Activated T-cell treated with anti-CD3 and anti-CD28 coated beads, Interleukin-2, amount 50 U/mL, for 72 hours (primary cell): ENCODE measurements at regions not wholly inside any gene's neighbourhood (a gene's known extent, or its start where the extent isn't known, plus 50 kb on each side); places are given as distances from the start of the nearest gene placed in this dataset.

Experiments used
- ATAC-seq, 2 donors: fragments of 150-1000 bp; cut with Tn5 transposase; replicated peaks in 1 of 2; 2 replicates each; pipeline ENCODE4 v1.10.0; 2021; ENCODE audit warnings: moderate library complexity in 2 of 2, mild to moderate bottlenecking in 1 of 2
- DNase-seq, 2 donors: peaks; one replicate each; pipeline ENCODE4 v3.0.0; 2021 to 2022; ENCODE audit warnings: mixed read lengths in 1 of 2
- H3K27ac Mint-ChIP-seq: one replicate; pipeline ENCODE4 v1.8.0; 2022; ENCODE audit warnings: mild to moderate bottlenecking, moderate library complexity, mixed read lengths
- H3K27me3 Mint-ChIP-seq: one replicate; pipeline ENCODE4 v1.8.0; 2022; ENCODE audit warnings: low read depth, mixed read lengths
- H3K36me3 Mint-ChIP-seq, 2 donors: one replicate each; pipeline ENCODE4 v1.8.0; 2022; ENCODE audit warnings: mixed read lengths in 2 of 2, mild to moderate bottlenecking in 1 of 2; ENCODE audit not compliant: insufficient read depth in 2 of 2
- H3K4me1 Mint-ChIP-seq: one replicate; pipeline ENCODE4 v1.8.0; 2022; ENCODE audit warnings: low read depth, mixed read lengths
- H3K4me3 Mint-ChIP-seq, 2 donors: one replicate each; pipeline ENCODE4 v1.8.0; 2022; ENCODE audit warnings: mild to moderate bottlenecking in 2 of 2, mixed read lengths in 2 of 2, moderate library complexity in 2 of 2
- H3K9me3 Mint-ChIP-seq, 2 donors: one replicate each; pipeline ENCODE4 v1.8.0; 2022; ENCODE audit warnings: mixed read lengths in 2 of 2

GRCh38 chr17:53696286-53696685, 126.4 kb upstream of the KIF2B start:
- Mint-ChIP-seq H3K27me3 (no peaks in the 10 kb centered on the region), H3K27ac (no peak overlapping the region), H3K36me3 (no peaks in the 10 kb centered on the region), H3K4me1 (no peaks in the 10 kb centered on the region), H3K4me3 (no peak overlapping the region), H3K9me3 (peaks cover 4 to 19% of the 10 kb centered on the region in 2 donors)
- DNase-seq (no peak), ATAC-seq (no peak)

GRCh38 chr17:53687324-53687723, 135.4 kb upstream of the KIF2B start:
- ATAC-seq (no peak), DNase-seq (no peak)
- Mint-ChIP-seq H3K4me1 (no peaks in the 10 kb centered on the region), H3K9me3 (peaks cover 13 to 17% of the 10 kb centered on the region in 2 donors), H3K4me3 (no peak overlapping the region), H3K36me3 (no peaks in the 10 kb centered on the region), H3K27ac (no peak overlapping the region), H3K27me3 (no peaks in the 10 kb centered on the region)

- no peak for DNase-seq
- ATAC-seq = no peak
- Mint-ChIP-seq H3K4me3 (no peak overlapping the region), H3K36me3 (peaks cover 0 to 2% of the 10 kb centered on the region in 2 donors), H3K27me3 (no peaks in the 10 kb centered on the region), H3K4me1 (no peaks in the 10 kb centered on the region), H3K27ac (no peak overlapping the region), H3K9me3 (peaks cover 10 to 16% of the 10 kb centered on the region in 2 donors)
Measured at GRCh38 chr17:53680745-53681144, 142.0 kb upstream of the KIF2B start.

GRCh38 chr17:53668854-53669253, 153.9 kb upstream of the KIF2B start:
- Mint-ChIP-seq H3K4me3 (no peak overlapping the region), H3K4me1 (no peaks in the 10 kb centered on the region), H3K27ac (no peak overlapping the region), H3K27me3 (no peaks in the 10 kb centered on the region), H3K9me3 (peaks cover 13 to 16% of the 10 kb centered on the region in 2 donors), H3K36me3 (peaks cover 0 to 4% of the 10 kb centered on the region in 2 donors)
- no peak for DNase-seq
- ATAC-seq = no peak

GRCh38 chr17:53662608-53663007, 160.1 kb upstream of the KIF2B start:
- DNase-seq = no peak
- H3K27ac Mint-ChIP-seq = no peak overlapping the region
- H3K4me3 Mint-ChIP-seq = no peak overlapping the region
- no peaks in the 10 kb centered on the region for H3K4me1 Mint-ChIP-seq
- H3K27me3 Mint-ChIP-seq = no peaks in the 10 kb centered on the region
- peaks cover 4 to 5% of the 10 kb centered on the region in 2 donors for H3K9me3 Mint-ChIP-seq
- ATAC-seq = no peak
- peaks cover 0 to 4% of the 10 kb centered on the region in 2 donors for H3K36me3 Mint-ChIP-seq

GRCh38 chr17:53659181-53659580, 163.5 kb upstream of the KIF2B start:
- Mint-ChIP-seq H3K4me3 (no peak overlapping the region), H3K36me3 (no peaks in the 10 kb centered on the region), H3K9me3 (no peaks in the 10 kb centered on the region), H3K4me1 (no peaks in the 10 kb centered on the region), H3K27me3 (no peaks in the 10 kb centered on the region), H3K27ac (no peak overlapping the region)
- ATAC-seq (no peak), DNase-seq (no peak)

GRCh38 chr17:53655591-53655990, 167.1 kb upstream of the KIF2B start:
- H3K9me3 Mint-ChIP-seq = no peaks in the 10 kb centered on the region
- no peaks in the 10 kb centered on the region for H3K36me3 Mint-ChIP-seq
- ATAC-seq (no peak), DNase-seq (no peak)
- H3K27ac Mint-ChIP-seq = no peak overlapping the region
- no peaks in the 10 kb centered on the region for H3K4me1 Mint-ChIP-seq
- H3K27me3 Mint-ChIP-seq = no peaks in the 10 kb centered on the region
- H3K4me3 Mint-ChIP-seq = no peak overlapping the region

- DNase-seq (no peak), ATAC-seq (no peak)
- H3K27ac Mint-ChIP-seq = no peak overlapping the region
- peaks cover 0 to 2% of the 10 kb centered on the region in 2 donors for H3K36me3 Mint-ChIP-seq
- peaks cover 2 to 6% of the 10 kb centered on the region in 2 donors for H3K9me3 Mint-ChIP-seq
- H3K27me3 Mint-ChIP-seq = no peaks in the 10 kb centered on the region
- no peak overlapping the region for H3K4me3 Mint-ChIP-seq
- H3K4me1 Mint-ChIP-seq = no peaks in the 10 kb centered on the region
Measured at GRCh38 chr17:53649201-53649600, 173.5 kb upstream of the KIF2B start.

GRCh38 chr17:53646835-53647234, 175.9 kb upstream of the KIF2B start:
- ATAC-seq (no peak), DNase-seq (no peak)
- Mint-ChIP-seq H3K9me3 (peaks cover 4 to 7% of the 10 kb centered on the region in 2 donors), H3K27me3 (no peaks in the 10 kb centered on the region), H3K36me3 (peaks cover 0 to 5% of the 10 kb centered on the region in 2 donors), H3K27ac (no peak overlapping the region), H3K4me3 (no peak overlapping the region), H3K4me1 (no peaks in the 10 kb centered on the region)

GRCh38 chr17:53640808-53641207, 181.9 kb upstream of the KIF2B start:
- no peaks in the 10 kb centered on the region for H3K27me3 Mint-ChIP-seq
- no peak overlapping the region for H3K27ac Mint-ChIP-seq
- peaks cover 0 to 6% of the 10 kb centered on the region in 2 donors for H3K36me3 Mint-ChIP-seq
- ATAC-seq (no peak), DNase-seq (no peak)
- H3K9me3 Mint-ChIP-seq = peaks cover 6 to 9% of the 10 kb centered on the region in 2 donors
- H3K4me3 Mint-ChIP-seq = no peak overlapping the region
- H3K4me1 Mint-ChIP-seq = no peaks in the 10 kb centered on the region

DNA sequence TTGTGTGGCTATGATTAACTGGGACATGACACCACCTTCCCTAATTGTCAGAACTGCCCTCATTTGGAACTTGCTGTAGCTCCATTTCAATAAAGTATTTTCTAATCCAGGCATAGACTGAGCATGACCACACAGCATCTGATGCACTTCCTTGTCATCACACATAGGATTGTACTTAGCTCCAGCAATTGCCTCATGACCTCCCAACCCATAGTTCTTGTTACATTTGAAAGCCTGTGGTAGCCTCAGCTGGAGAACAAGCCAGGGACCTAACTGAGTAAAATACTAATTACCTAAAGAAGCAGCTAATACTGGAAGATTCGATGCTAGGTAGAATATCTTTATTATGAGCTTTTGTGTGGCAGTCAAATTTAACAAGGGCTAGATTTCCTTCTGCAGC, 187.3 kb upstream of the KIF2B start:
- no peak for ATAC-seq
- Mint-ChIP-seq H3K36me3 (no peaks in the 10 kb centered on the region), H3K4me1 (no peaks in the 10 kb centered on the region), H3K27me3 (no peaks in the 10 kb centered on the region), H3K9me3 (peaks cover 6 to 7% of the 10 kb centered on the region in 2 donors), H3K27ac (no peak overlapping the region), H3K4me3 (no peak overlapping the region)
- no peak for DNase-seq

- DNase-seq (no peak), ATAC-seq (no peak)
- Mint-ChIP-seq H3K9me3 (peaks cover 6 to 7% of the 10 kb centered on the region in 2 donors), H3K4me1 (no peaks in the 10 kb centered on the region), H3K4me3 (no peak overlapping the region), H3K36me3 (no peaks in the 10 kb centered on the region), H3K27me3 (no peaks in the 10 kb centered on the region), H3K27ac (no peak overlapping the region)
Measured at GRCh38 chr17:53633856-53634255, 188.9 kb upstream of the KIF2B start.

- Mint-ChIP-seq H3K9me3 (peaks cover 5 to 6% of the 10 kb centered on the region in 2 donors), H3K36me3 (no peaks in the 10 kb centered on the region), H3K4me1 (no peaks in the 10 kb centered on the region), H3K27me3 (no peaks in the 10 kb centered on the region), H3K27ac (no peak overlapping the region), H3K4me3 (no peak overlapping the region)
- no peak for DNase-seq
- no peak for ATAC-seq
Measured at GRCh38 chr17:53631486-53631885, 191.2 kb upstream of the KIF2B start.

DNA sequence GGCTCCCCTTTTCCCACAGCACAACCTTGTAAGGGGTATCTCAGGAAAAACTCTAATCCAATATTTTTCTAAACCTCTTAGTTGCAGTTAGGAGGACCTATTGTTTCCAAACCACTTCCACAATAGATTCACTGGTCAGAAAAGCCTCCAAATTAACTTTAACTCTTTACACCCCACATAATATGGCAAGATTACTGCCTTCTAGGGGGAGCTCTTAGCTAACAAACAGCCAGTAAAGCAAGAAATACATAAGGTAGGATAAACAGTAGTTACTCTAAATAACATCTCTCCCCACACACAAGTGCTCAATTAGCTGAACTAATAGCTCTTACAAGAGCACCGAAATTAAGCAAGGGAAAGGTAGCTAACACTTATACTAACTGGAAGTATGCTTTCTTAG, 192.1 kb upstream of the KIF2B start:
- peaks cover 3 to 6% of the 10 kb centered on the region in 2 donors for H3K9me3 Mint-ChIP-seq
- no peaks in the 10 kb centered on the region for H3K36me3 Mint-ChIP-seq
- ATAC-seq (no peak), DNase-seq (no peak)
- H3K4me1 Mint-ChIP-seq = no peaks in the 10 kb centered on the region
- no peak overlapping the region for H3K27ac Mint-ChIP-seq
- H3K4me3 Mint-ChIP-seq = no peak overlapping the region
- no peaks in the 10 kb centered on the region for H3K27me3 Mint-ChIP-seq
